Transverse colon (tissue), 4 donors: ENCODE measurements at regions not wholly inside any gene's neighbourhood (a gene's known extent, or its start where the extent isn't known, plus 50 kb on each side); places are given as distances from the start of the nearest gene placed in this dataset.

Source experiments
- CTCF ChIP-seq, 5 experiments: fragments of 200-600 bp in 3 of 5; fragments of 450-650 bp in 2 of 5; sonication (generic) in 3 of 5; IDR thresholded peaks; 1 replicate in 2 of 5; 2 replicates in 3 of 5; pipeline ENCODE4 v1.5.1; 2016 to 2017; ENCODE audit warnings: antibody characterized with exemption in 5 of 5, inconsistent platforms in 3 of 5, mild to moderate bottlenecking in 2 of 5, moderate library complexity in 1 of 5
- EP300 ChIP-seq: sonication (generic); formaldehyde crosslinking; IDR thresholded peaks from one replicate; pipeline ENCODE4 v1.6.1; 2017; ENCODE audit warnings: antibody characterized with exemption, low read depth
- POLR2A ChIP-seq: fragments of 450-650 bp; IDR thresholded peaks from one replicate; pipeline ENCODE4 v1.6.1; 2016; ENCODE audit warnings: antibody characterized with exemption, mild to moderate bottlenecking, moderate library complexity
- POLR2AphosphoS5 ChIP-seq, 3 donors: sonication (generic); formaldehyde crosslinking; IDR thresholded peaks; one replicate each; pipeline ENCODE4 v1.6.1; 2016; ENCODE audit warnings: antibody characterized with exemption in 3 of 3

GRCh38 chr7:24341691-24342413 lies 57.9 kb downstream of the NPY start:
- TF ChIP-seq POLR2A: no peak
- no peak for TF ChIP-seq CTCF (IDR thresholded peaks at IDR 0.05)
- no peak for TF ChIP-seq EP300
- TF ChIP-seq POLR2AphosphoS5 (IDR thresholded peaks at IDR 0.05): no peak
